Lower leg skin (tissue), 3 donors: ENCODE measurements at regions not wholly inside any gene's neighbourhood (a gene's known extent, or its start where the extent isn't known, plus 50 kb on each side); places are given as distances from the start of the nearest gene placed in this dataset.

ENCODE experiments used
- CTCF ChIP-seq, 3 donors: fragments of 450-650 bp; IDR thresholded peaks; one replicate each; pipeline ENCODE4 v1.5.1; 2016; ENCODE audit warnings: antibody characterized with exemption in 3 of 3, mild to moderate bottlenecking in 3 of 3, moderate library complexity in 2 of 3
- POLR2A ChIP-seq, 2 donors: fragments of 450-650 bp; IDR thresholded peaks; one replicate each; pipeline ENCODE4 v1.6.1; 2016 to 2017; ENCODE audit warnings: antibody characterized with exemption in 2 of 2, mild to moderate bottlenecking in 1 of 2, moderate library complexity in 1 of 2

DNA sequence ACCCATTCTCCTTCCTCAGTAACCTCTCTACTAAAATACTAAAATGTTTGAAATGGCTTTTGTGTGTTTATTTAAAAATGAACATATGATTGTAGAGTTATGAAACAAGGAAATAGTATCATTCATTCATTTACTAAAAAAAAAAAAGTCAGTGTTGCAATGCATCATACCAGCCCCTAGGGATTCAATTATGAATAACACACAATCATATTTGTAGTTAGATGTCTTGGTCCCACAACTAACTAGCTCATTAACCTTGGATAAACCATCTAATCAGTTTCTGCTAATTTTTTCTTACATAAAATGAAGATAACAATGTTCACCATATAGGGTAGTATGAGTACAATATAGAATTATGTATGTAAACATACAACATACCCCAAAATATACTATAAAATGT, 183.2 kb downstream of the GRIN2B start:
- TF ChIP-seq CTCF (IDR thresholded peaks at IDR 0.05), result no peak
- no peak for TF ChIP-seq POLR2A (IDR thresholded peaks at IDR 0.05)
